K562 (cell line): ENCODE measurements at regions not wholly inside any gene's neighbourhood (a gene's known extent, or its start where the extent isn't known, plus 50 kb on each side); places are given as distances from the start of the nearest gene placed in this dataset.

Source experiments
- ATAC-seq: fragments of 200-7000 bp; cut with Tn5 transposase; 3 replicates; pipeline ENCODE4 v1.9.1; 2020; ENCODE audit warnings: moderate library complexity
- BruUV-seq: library from RNA; stranded (reverse); fragments of 400-500 nt; replicated peaks from 2 replicates; lab custom pipeline; 2021; lab: Mats Ljungman, UMichigan
- CTCF ChIA-PET: fragments of 300-600 bp; formaldehyde crosslinking; extraction: SDS; loops from one replicate; lab custom pipeline; 2021; ENCODE audit warnings: low intra/inter-chr PET ratio; lab: Yijun Ruan, JAX
- POLR2A ChIA-PET: fragments of 300-600, 350-650 bp; sonication (Branson Sonifier 250); formaldehyde crosslinking; extraction: SDS; loops from one replicate; lab custom pipeline; 2021; ENCODE audit warnings: antibody characterized with exemption, inconsistent platforms; lab: Yijun Ruan, JAX
- DNase-seq, 4 experiments: peaks; one replicate each; pipeline versions ENCODE4 v3.0.0 to v3.0.0-alpha.2; 2011 to 2018; ENCODE audit warnings: low spot score in 3 of 4, mixed read lengths in 3 of 4; ENCODE audit errors: extremely low read depth in 1 of 4
- FAIRE-seq: peaks from 2 replicates; lab custom pipeline; 2011; peaks lifted over from hg19 to GRCh38; lab: Jason Lieb, UNC
- H2AFZ ChIP-seq: 2 replicates; pipeline ENCODE4 v1.6.0; 2011; ENCODE audit warnings: low read depth, low read length, control low read depth, inconsistent platforms
- H3K27ac ChIP-seq: fragments of 200-600 bp; 3 replicates; pipeline ENCODE4 v1.8.0; 2011; ENCODE audit warnings: low read depth, mild to moderate bottlenecking, control low read depth, inconsistent platforms, low read length, moderate library complexity, mixed read lengths; ENCODE audit errors: extremely low read depth
- H3K27me3 ChIP-seq, 2 experiments: fragments of 300-600 bp in 1 of 2; 2 replicates in 1 of 2; 3 replicates in 1 of 2; pipeline versions ENCODE4 v1.6.0 to v1.8.0; 2011; ENCODE audit warnings: inconsistent platforms in 2 of 2, low read length in 2 of 2, mild to moderate bottlenecking in 1 of 2, mixed read lengths in 1 of 2, moderate library complexity in 1 of 2; ENCODE audit not compliant: control insufficient read depth in 2 of 2, insufficient read depth in 2 of 2
- H3K36me3 ChIP-seq: fragments of 300-600 bp; 3 replicates; pipeline ENCODE4 v1.8.0; 2011; ENCODE audit warnings: mild to moderate bottlenecking, low read length, inconsistent platforms; ENCODE audit not compliant: control insufficient read depth, insufficient read depth
- H3K4me1 ChIP-seq, 2 experiments: fragments of 200-600 bp in 1 of 2; replicated peaks in 1 of 2; 2 replicates in 1 of 2; 3 replicates in 1 of 2; pipeline versions ENCODE4 v1.5.1 to v1.8.0; 2011; ENCODE audit warnings: inconsistent platforms in 2 of 2, low read length in 2 of 2, mild to moderate bottlenecking in 1 of 2, mixed read lengths in 1 of 2, moderate library complexity in 1 of 2; ENCODE audit not compliant: control insufficient read depth in 2 of 2, insufficient read depth in 2 of 2
- H3K4me2 ChIP-seq: 2 replicates; pipeline ENCODE4 v1.6.1; 2011; ENCODE audit warnings: low read length, control low read depth, inconsistent platforms, mixed read lengths; ENCODE audit not compliant: insufficient read depth
- H3K4me3 ChIP-seq: fragments of 200-600 bp; sonication (generic), shearing (Covaris generic); 2 replicates; pipeline ENCODE4 v1.5.1; 2016; ENCODE audit warnings: control low read depth, inconsistent platforms
- H3K79me2 ChIP-seq: fragments of 200-600 bp; 3 replicates; pipeline ENCODE4 v1.8.0; 2011; ENCODE audit warnings: low read length, inconsistent platforms; ENCODE audit not compliant: control insufficient read depth, insufficient read depth
- H3K9ac ChIP-seq, 2 experiments: 2 replicates each; pipeline versions ENCODE4 v1.6.0 to v1.6.1; 2011; ENCODE audit warnings: low read depth in 2 of 2, low read length in 2 of 2, control low read depth in 1 of 2, inconsistent platforms in 1 of 2, mild to moderate bottlenecking in 1 of 2, mixed read lengths in 1 of 2; ENCODE audit not compliant: insufficient read depth in 1 of 2
- H3K9me1 ChIP-seq: one replicate; pipeline ENCODE4 v1.6.0; 2011; ENCODE audit warnings: inconsistent platforms, mild to moderate bottlenecking, low read length, moderate library complexity; ENCODE audit not compliant: control insufficient read depth, insufficient read depth
- H3K9me3 ChIP-seq: replicated peaks from 2 replicates; pipeline ENCODE4 v1.5.1; 2011; ENCODE audit warnings: low read depth, low read length, inconsistent platforms; ENCODE audit not compliant: control insufficient read depth, insufficient read depth
- H4K20me1 ChIP-seq: replicated peaks from 2 replicates; pipeline ENCODE4 v1.6.1; 2011; ENCODE audit warnings: low read length, inconsistent platforms, mixed read lengths; ENCODE audit not compliant: control insufficient read depth, insufficient read depth
- ATF3 ChIP-seq, 2 experiments: fragments of 450-650 bp in 1 of 2; sonication (generic) in 1 of 2; formaldehyde crosslinking in 1 of 2; IDR thresholded peaks in 1 of 2; conservative IDR thresholded peaks in 1 of 2; 2 replicates each; pipeline versions ENCODE4 v1.6.1 to v1.8.1; 2016 to 2023; ENCODE audit warnings: mild to moderate bottlenecking in 2 of 2, moderate library complexity in 2 of 2, inconsistent platforms in 1 of 2, missing genetic modification reagents in 1 of 2
- BRF1 ChIP-seq: IDR thresholded peaks from 3 replicates; pipeline ENCODE4 v1.6.1; 2011; ENCODE audit warnings: borderline replicate concordance, mild to moderate bottlenecking; ENCODE audit not compliant: insufficient read length; ENCODE audit errors: extremely low read depth
- CHD2 ChIP-seq: IDR thresholded peaks from 2 replicates; pipeline ENCODE4 v1.6.1; 2011; ENCODE audit warnings: low read depth, low read length
- MXD1 ChIP-seq: fragments of 250-450 bp; sonication (Bioruptor Pico); IDR thresholded peaks from 2 replicates; pipeline ENCODE4 v1.8.0; 2021; ENCODE audit warnings: borderline replicate concordance, mild to moderate bottlenecking, moderate library complexity; ENCODE audit not compliant: poor library complexity, severe bottlenecking
- MXI1 ChIP-seq: IDR thresholded peaks from 2 replicates; pipeline ENCODE4 v1.6.1; 2011; ENCODE audit warnings: low read depth, mild to moderate bottlenecking, improper control_type of control experiment, low read length
- NFIC ChIP-seq: fragments of 450-650 bp; IDR thresholded peaks from 2 replicates; pipeline ENCODE4 v1.6.1; 2017; ENCODE audit warnings: mild to moderate bottlenecking, inconsistent platforms
- PURB ChIP-seq: sonication (generic); formaldehyde crosslinking; IDR thresholded peaks from 2 replicates; pipeline ENCODE4 v1.9.0; 2021; ENCODE audit warnings: low read depth, mild to moderate bottlenecking, missing genetic modification reagents
- YY1 ChIP-seq, 3 experiments: IDR thresholded peaks; 2 replicates each; pipeline ENCODE4 v1.6.1; 2011; ENCODE audit warnings: low read length in 2 of 3, mild to moderate bottlenecking in 2 of 3, moderate library complexity in 2 of 3, borderline replicate concordance in 1 of 3, control low read depth in 1 of 3, low read depth in 1 of 3; ENCODE audit not compliant: insufficient read depth in 3 of 3, insufficient replicate concordance in 2 of 3, control insufficient read depth in 1 of 3, insufficient read length in 1 of 3; ENCODE audit errors: extremely low read depth in 1 of 3
- ZBTB2 ChIP-seq: fragments of 450-650 bp; IDR thresholded peaks from 2 replicates; pipeline ENCODE4 v1.6.1; 2016; ENCODE audit warnings: antibody characterized with exemption
- ZNF174 ChIP-seq: fragments of 250-450 bp; sonication (Bioruptor Pico); IDR thresholded peaks from 2 replicates; pipeline ENCODE4 v1.4.0; 2020; ENCODE audit warnings: mild to moderate bottlenecking
- ZNF395 ChIP-seq: fragments of 200-800 bp; sonication (Bioruptor generic); IDR thresholded peaks from 2 replicates; pipeline ENCODE4 v1.6.1; 2017; ENCODE audit warnings: missing genetic modification characterization, missing compliant biosample characterization
- WGBS: fragments of 100-300 bp; shearing (Covaris generic); methylation state at CpG from one replicate; pipeline ENCODE4 v1.1.6; 2016; ENCODE audit warnings: low coverage, mixed read lengths; ENCODE audit not compliant: insufficient coverage; ENCODE audit errors: missing lambda C conversion rate; 5-methylcytosine and 5-hydroxymethylcytosine counted together
- in situ Hi-C: fragments of 300-500 bp; cut with MboI; formaldehyde crosslinking; loops from 4 replicates; pipeline ENCODE4 v1.15.0; 2018; ENCODE audit warnings: inconsistent platforms, mixed read lengths
- intact Hi-C: fragments of 100-400 bp; cut with micrococcal nuclease; formaldehyde crosslinking; loops from 2 replicates; pipeline ENCODE4 v1.14.2; 2022

GRCh38 chr13:81203783-81204182, 862.9 kb upstream of the SPRY2 start:
- WGBS = 10% methylated on average over 1 of the region's 1 CpG
- H3K79me2 ChIP-seq = no peaks in the 10 kb centered on the region
- no peaks in the 10 kb centered on the region for H3K9me3 ChIP-seq
- FAIRE-seq = no peak
- intact Hi-C loops = no loop called here
- no peaks in the 10 kb centered on the region for H3K27me3 ChIP-seq
- POLR2A ChIA-PET = no interaction called here
- ATAC-seq = no peak
- no peak overlapping the region for H3K9ac ChIP-seq
- CTCF ChIA-PET = no interaction called here
- no peaks in the 10 kb centered on the region for H3K36me3 ChIP-seq
- in situ Hi-C loops = no loop called here
- no peak for DNase-seq
- no TSS peak for BruUV-seq
- no peak overlapping the region for H2AFZ ChIP-seq
- no peaks in the 10 kb centered on the region for H4K20me1 ChIP-seq
- no peaks in the 10 kb centered on the region for H3K4me1 ChIP-seq
- H3K9me1 ChIP-seq = no peaks in the 10 kb centered on the region
- H3K27ac ChIP-seq = no peak overlapping the region
- no peak overlapping the region for H3K4me2 ChIP-seq
- H3K4me3 ChIP-seq = no peak overlapping the region
- no peak for TF ChIP-seq MXI1

- Histone ChIP-seq H3K36me3 (no peaks in the 10 kb centered on the region), H3K9ac (no peak overlapping the region), H3K79me2 (no peaks in the 10 kb centered on the region), H3K27me3 (no peaks in the 10 kb centered on the region), H3K4me1 (no peaks in the 10 kb centered on the region), H3K9me1 (no peaks in the 10 kb centered on the region), H3K27ac (no peak overlapping the region), H3K4me2 (no peak overlapping the region), H3K9me3 (no peaks in the 10 kb centered on the region), H4K20me1 (no peaks in the 10 kb centered on the region), H2AFZ (no peak overlapping the region), H3K4me3 (no peak overlapping the region)
- intact Hi-C loops = no loop called here
- DNase-seq (no peak), FAIRE-seq (no peak), ATAC-seq (no peak)
- ChIA-PET POLR2A (no interaction called here), CTCF (no interaction called here)
- 31% methylated on average over 4 of the region's 4 CpGs for WGBS
- BruUV-seq = no TSS peak
- in situ Hi-C loops = no loop called here
- TF ChIP-seq YY1 (IDR thresholded peaks at IDR 0.05; ENCODE audit: borderline replicate concordance in 1 of 3, control insufficient read depth in 1 of 3, extremely low read depth in 1 of 3, insufficient read depth in 3 of 3, insufficient read length in 1 of 3, insufficient replicate concordance in 2 of 3, low read depth in 1 of 3, low read length in 2 of 3) = no peak
- TF ChIP-seq ATF3 (IDR thresholded peaks at IDR 0.05) = no peak
- no peak for TF ChIP-seq ATF3 (CRISPR knock-in tag; conservative IDR thresholded peaks at IDR 0.05)
- no peak for TF ChIP-seq PURB (CRISPR knock-in tag)
- TF ChIP-seq NFIC = no peak
- TF ChIP-seq ZBTB2 = no peak
- TF ChIP-seq CHD2 = no peak
- no peak for TF ChIP-seq ZNF395 (CRISPR knock-in tag)
- TF ChIP-seq BRF1 = no peak
- TF ChIP-seq MXD1 (CRISPR knock-in tag) = no peak
- no peak for TF ChIP-seq ZNF174 (CRISPR knock-in tag)
Measured at GRCh38 chr13:81199956-81200355, 859.0 kb upstream of the SPRY2 start.
